ENCODE measurements at regions not wholly inside any gene's neighbourhood (a gene's known extent, or its start where the extent isn't known, plus 50 kb on each side); places are given as distances from the start of the nearest gene placed in this dataset.

DNA sequence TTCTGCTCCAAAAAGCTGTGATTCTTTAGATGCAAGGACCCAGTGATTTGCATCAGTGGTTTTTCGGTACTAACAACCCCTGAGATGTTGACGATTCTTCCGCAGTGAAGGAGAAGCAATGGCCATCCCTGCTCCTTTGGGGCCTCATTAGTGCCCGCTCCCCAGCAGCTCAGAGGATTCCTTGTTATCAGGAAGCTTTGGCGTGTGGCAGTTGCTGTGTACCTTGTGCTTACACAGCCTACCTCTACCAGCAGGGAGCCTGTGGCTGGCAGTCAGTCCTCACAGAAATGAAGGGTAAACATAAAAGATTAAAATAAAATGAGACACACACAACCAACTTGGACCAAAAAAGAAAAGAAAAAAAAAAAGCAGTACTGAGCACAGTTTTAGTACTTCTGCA is 55.2 kb downstream of the CNTN3 start:
- TF ChIP-seq, protein P1, sequence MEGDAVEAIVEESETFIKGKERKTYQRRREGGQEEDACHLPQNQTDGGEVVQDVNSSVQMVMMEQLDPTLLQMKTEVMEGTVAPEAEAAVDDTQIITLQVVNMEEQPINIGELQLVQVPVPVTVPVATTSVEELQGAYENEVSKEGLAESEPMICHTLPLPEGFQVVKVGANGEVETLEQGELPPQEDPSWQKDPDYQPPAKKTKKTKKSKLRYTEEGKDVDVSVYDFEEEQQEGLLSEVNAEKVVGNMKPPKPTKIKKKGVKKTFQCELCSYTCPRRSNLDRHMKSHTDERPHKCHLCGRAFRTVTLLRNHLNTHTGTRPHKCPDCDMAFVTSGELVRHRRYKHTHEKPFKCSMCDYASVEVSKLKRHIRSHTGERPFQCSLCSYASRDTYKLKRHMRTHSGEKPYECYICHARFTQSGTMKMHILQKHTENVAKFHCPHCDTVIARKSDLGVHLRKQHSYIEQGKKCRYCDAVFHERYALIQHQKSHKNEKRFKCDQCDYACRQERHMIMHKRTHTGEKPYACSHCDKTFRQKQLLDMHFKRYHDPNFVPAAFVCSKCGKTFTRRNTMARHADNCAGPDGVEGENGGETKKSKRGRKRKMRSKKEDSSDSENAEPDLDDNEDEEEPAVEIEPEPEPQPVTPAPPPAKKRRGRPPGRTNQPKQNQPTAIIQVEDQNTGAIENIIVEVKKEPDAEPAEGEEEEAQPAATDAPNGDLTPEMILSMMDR (IDR thresholded peaks at IDR 0.05): no peak
- TF ChIP-seq POLR2AphosphoS5 (IDR thresholded peaks at IDR 0.05): no peak
- TF ChIP-seq EP300 (IDR thresholded peaks at IDR 0.05): no peak
- TF ChIP-seq POLR2A (IDR thresholded peaks at IDR 0.05): no peak

Measured in stomach (tissue), 4 donors.